CD4-positive, alpha-beta T cell treated with Interleukin-15 for 4 hours (primary cell): ENCODE measurements at regions not wholly inside any gene's neighbourhood (a gene's known extent, or its start where the extent isn't known, plus 50 kb on each side); places are given as distances from the start of the nearest gene placed in this dataset.

Experiments
- DNase-seq: peaks from one replicate; pipeline ENCODE4 v3.0.0-alpha.2; 2020; ENCODE audit warnings: low spot score

DNA sequence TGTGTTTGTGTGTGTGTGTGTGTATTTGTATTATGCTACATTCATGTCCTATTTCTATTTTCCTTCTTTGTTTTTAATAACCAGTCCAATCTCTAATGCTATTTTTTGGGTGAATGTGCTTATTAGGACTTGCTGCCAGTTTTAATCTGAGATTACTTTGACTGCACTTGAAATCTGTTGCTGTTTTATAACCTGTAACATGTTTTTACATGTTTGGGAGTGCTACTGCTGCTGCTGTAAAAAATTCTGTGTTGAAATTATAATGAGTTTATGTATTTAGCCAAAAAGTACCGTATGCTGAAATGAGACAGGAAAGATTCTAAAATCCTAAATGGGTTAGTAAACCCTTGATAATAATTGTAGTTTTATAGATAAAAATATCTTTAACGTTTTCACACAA lies 104.7 kb upstream of the SSBP2 start:
- no peak for DNase-seq

DNA sequence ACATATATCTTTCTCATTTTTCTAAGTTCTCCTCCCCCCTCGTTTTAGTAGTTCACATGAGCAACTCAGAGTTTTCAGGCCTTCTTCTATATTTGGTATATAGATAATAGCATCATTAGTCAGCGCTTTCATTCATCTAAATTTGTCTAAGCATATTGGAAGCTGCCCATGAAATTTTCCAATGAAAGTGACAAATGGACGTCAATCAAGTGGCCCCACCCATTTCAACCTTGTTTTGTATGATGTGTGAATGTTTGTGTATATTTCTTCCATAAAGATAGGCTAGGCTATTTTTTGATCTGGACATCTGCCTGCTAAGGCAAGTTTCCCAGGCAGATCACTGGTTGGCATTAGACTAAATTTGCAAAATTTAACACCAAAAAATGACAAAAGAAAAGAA lies 104.0 kb upstream of the SSBP2 start:
- DNase-seq: no peak

- no peak for DNase-seq
Measured at GRCh38 chr5:81854485-81854884, 103.6 kb upstream of the SSBP2 start.

GRCh38 chr5:81853030-81853357 lies 102.1 kb upstream of the SSBP2 start:
- DNase-seq: no peak

DNA sequence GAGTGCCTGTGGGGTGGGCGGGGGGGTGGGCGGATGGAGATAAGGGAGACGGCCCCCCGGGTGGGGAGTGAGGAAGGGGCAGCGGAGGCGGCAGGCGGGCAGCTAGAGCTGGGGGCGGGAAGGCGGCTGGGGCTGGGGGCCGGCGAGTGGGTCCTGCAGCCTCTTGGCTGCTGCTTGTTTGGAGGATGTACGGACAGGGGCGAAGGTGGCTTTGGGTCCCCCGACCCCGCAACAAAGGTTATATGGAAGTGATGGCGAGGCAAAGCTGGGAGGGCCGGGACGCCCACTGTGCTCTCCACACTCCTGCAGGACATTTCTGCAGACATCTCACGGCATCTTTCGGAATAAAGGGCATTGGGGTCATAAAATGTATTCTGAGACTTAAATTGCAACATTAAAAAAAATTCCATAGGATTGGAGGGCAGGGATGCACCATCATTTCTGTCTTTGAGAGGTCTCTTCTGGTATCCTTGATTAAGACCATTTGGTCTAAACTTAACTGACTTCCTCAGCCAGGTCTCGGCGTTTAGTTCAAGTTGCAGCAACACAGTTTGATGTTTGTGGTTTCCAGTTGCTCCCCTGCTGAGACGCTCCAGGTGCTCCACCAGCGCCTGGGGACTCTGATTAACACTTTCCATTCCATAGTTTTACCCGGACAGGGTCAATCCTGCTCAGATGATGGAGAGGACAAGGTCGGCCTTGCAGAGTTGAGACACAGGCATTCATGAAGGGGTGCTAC lies 101.6 kb upstream of the SSBP2 start:
- peak; percentile 15 for DNase-seq

DNA sequence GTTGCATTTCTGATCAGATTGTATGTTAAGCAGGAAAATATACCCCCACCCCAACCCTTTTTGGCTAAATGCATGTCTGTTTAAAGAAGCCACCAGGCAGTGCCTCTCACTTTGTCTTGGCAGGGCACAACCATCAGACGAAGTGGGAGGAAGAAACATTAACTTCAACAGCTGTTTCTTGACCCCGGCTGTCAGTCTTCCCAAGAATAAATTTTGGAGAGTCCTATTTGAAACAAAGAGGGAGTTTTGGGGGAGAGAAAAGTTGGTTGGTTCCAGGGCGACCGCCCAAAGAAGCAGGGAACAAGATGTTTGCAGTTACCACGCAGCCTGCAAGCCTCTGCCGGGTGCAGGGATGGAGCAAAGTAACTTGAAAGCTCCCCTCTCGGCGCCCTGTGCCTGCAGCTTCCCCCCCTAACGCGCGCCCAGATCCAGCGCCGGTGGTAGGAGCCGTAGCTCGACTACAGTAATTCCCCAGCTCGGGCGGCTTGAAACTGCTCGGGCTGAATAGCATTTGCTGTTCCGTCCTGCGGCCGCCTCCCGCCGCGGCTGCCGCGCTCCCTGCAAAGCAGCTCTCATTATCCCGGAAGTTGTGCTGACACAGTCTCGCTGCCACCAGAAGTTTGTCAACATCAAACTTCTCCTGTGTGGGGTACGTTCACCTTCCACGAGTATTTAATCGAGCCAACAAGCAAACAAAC lies 100.7 kb upstream of the SSBP2 start:
- DNase-seq: peak; percentile 93

- no peak for DNase-seq
Measured at GRCh38 chr5:81850501-81851357, 99.8 kb upstream of the SSBP2 start.

DNA sequence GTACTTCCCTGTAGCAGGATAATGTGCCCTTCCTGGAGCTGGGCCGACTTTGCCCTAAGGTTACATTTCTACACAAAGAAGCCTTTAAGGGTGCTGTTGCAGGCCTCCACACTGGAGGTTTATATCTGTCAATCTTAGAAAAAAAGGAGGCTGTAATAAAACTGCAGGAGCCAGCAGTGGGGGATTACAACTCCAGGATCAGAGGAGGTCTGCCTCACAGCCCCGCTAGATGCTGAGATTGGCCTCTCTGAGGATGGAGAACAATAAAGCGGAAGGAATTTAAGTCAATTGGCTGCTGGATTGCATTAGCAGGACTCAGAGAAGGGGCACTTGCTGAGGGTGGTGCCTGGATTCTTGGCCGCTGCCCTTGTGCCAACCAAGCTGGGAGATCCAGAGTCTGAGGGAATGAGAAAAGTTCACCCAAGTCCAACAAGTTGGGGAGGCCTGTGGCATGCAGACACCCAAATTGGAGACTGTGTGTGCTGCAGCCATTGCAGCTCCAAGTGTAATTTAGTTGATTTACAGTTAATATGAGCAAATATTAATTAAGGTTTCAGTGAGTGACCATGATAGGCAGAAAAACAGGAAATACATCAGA lies 99.0 kb upstream of the SSBP2 start:
- DNase-seq: no peak

DNA sequence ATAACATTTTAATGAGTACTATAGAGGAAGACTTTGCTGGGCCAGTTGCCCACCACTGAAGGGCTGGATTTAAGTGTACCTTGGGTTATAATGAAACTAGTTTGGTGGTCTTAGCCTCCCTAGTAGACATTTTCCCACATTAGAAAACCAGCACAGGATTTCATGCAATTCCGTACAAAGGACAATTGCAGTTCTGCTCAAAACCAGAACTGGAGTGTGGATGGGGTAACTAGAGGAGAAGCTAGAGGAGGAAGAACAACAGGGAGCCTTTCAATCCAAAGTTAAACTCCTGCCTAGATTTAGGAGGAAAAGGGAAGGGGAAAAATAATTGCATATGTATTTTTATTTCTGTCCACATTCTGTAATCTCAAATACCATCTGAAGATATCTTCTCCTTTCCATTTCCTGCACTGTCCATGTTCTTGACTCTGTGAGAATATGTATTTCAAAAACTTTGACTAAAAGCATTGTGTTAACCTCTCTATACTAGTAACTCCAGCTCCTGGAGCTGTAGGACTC lies 97.5 kb upstream of the SSBP2 start:
- no peak for DNase-seq

GRCh38 chr5:81846301-81846700 lies 95.4 kb upstream of the SSBP2 start:
- DNase-seq: no peak

DNA sequence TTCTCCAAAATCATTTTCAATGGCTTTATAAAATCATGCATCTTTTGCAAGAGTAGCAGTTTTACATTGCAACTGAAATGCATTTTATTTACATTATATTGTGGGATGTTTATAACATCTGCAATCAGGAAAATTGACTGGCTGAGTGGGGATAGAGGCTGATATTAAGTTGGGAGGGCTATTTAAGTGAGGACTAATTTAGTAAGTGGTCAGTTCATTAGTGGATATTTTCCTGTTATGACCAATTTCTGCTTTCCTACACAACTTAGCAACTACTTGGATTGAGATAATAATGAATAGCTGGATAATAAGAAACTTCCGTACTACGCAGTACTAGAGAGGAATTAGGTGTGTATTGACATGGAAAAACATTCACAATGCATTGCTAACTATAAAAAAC lies 92.9 kb upstream of the SSBP2 start:
- no peak for DNase-seq

DNA sequence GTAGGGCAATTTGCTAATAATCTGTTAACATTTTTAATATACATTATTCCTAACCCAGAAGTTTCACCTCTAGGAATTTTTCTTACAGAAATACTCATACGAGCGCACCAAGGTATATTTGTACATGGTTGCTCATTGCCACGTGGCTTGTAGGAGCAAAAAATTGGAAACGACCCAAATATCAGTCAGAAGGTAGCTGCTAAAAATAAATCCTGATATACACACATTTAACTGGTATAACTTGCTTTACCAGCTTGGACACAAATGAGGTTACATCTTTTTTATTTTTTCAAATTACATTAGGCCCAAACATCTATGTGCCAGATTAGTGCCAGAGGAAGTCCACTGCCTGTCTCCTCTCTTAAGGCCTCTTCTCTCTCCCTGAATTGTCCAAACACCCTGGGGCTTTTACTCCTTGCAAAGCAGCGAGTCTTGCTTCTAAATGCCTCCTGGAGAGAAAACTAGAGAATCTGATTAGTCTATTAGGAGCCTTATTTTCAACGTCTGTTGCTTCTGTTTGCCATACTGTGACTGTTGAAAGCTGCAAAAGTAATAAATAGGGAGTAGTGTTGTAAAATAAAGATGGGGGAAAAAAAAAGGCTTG lies 92.0 kb upstream of the SSBP2 start:
- no peak for DNase-seq

GRCh38 chr5:81839034-81839433 lies 88.1 kb upstream of the SSBP2 start:
- no peak for DNase-seq

DNA sequence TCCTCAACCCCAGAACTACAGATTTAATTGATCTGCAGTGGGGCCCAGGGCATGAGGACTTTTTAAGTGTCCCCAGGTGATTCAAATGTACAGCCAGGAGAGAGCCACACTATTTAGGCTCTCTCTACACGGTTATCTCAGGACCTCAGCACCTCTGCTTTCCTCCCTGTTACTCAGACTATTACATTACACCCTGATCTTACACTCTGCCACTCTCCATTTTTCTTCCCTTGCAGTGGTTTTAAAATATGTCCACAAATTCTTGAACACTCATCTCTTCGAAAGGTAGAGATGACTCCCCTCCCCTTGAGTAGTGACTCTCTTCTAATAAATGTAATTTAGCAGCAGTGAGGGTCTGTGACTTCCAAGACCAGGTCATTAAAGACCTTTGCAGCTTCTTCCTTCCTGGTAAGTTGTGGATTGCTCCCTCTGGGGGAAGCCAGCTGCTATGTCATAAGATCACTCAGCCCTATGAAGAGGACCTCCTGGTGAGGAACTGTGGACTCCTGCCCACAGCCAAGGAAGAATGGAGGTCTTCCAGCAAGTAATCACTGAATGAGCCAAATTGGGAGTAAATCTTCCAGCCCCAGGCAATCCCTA lies 87.5 kb upstream of the SSBP2 start:
- peak; percentile 38 for DNase-seq

DNA sequence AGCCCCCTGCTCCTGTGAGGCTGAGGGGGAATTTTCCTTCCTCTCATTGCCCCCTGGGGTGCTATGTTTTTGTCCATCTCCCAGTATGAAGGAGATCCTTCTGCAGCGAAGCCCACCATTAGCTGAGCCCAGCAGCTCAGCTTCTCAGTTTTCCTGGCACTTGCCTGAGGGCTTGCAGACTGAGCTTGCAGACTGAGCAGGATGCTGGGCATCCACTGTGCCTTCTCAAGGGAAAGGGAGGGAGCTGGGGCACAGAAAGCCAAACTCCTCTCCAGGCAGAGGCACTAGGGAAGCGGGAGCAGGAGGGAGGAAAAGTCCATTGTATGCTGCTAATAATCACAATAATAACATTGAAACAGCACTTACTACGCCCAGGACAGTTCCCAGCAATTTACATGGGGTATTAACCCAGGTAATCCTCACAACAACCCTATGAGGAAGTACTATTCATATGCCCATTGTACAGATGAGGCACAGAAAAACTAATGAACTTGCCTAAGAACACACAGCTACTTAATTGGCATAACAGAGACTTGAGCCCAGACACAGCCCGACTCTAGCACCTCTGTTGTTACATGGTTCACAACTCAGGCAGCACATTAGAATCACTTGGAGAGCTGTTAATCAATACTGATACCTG lies 86.9 kb upstream of the SSBP2 start:
- no peak for DNase-seq

- no peak for DNase-seq
Measured at GRCh38 chr5:81835814-81836367, 85.0 kb upstream of the SSBP2 start.

GRCh38 chr5:81834021-81834660 lies 83.2 kb upstream of the SSBP2 start:
- DNase-seq: no peak

GRCh38 chr5:81830596-81830995 lies 79.7 kb upstream of the SSBP2 start:
- DNase-seq: no peak

DNA sequence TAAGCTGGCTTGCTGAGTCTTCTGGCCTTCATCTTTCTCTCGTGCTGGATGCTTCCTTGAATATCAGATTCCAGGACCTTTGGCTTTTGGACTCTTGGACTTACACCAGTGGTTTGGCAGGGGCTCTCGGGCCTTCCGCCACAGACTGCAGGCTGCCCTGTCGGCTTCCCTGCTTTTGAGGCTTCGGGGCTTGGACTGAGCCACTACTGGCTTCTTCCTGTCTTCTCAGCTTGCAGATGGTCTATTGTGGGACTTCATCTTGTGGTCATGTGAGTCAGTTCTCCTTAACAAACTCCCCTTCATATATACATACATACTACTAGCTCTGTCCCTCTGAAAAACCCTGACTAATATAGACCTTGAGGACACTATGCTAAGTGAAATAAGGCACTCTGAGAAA lies 78.3 kb upstream of the SSBP2 start:
- no peak for DNase-seq

GRCh38 chr5:81827500-81827899 lies 76.6 kb upstream of the SSBP2 start:
- no peak for DNase-seq
